HEK293 (cell line): ENCODE measurements at regions not wholly inside any gene's neighbourhood (a gene's known extent, or its start where the extent isn't known, plus 50 kb on each side); places are given as distances from the start of the nearest gene placed in this dataset.
A peak's percentile ranks its signal among the peaks of the same experiment; 100 is the strongest.

Source experiments
- CTCF ChIA-PET: fragments of 350-600 bp; formaldehyde crosslinking; extraction: SDS; loops from one replicate; lab custom pipeline; 2021; ENCODE audit warnings: antibody characterized with exemption; lab: Yijun Ruan, JAX
- POLR2A ChIA-PET: fragments of 300-600 bp; formaldehyde crosslinking; extraction: SDS; loops from one replicate; lab custom pipeline; 2020; ENCODE audit warnings: antibody characterized with exemption, inconsistent platforms; lab: Yijun Ruan, JAX
- H3K27ac ChIP-seq: fragments of 200-500 bp; sonication (Bioruptor generic); 2 replicates; pipeline ENCODE4 v1.5.1; 2014; ENCODE audit warnings: low read depth, low read length, control low read depth, inconsistent platforms; ENCODE audit errors: extremely low read depth
- H3K36me3 ChIP-seq, 2 experiments: fragments of 200-500 bp in 1 of 2; sonication (Bioruptor generic) in 1 of 2; 1 replicate in 1 of 2; 2 replicates in 1 of 2; pipeline ENCODE4 v1.5.1; 2014 to 2017; ENCODE audit warnings: inconsistent platforms in 2 of 2, low read length in 2 of 2; ENCODE audit not compliant: control insufficient read depth in 2 of 2, insufficient read depth in 1 of 2
- H3K4me1 ChIP-seq: fragments of 200-500 bp; sonication (Bioruptor generic); 2 replicates; pipeline ENCODE4 v1.5.1; 2014; ENCODE audit warnings: mild to moderate bottlenecking, low read length, inconsistent platforms; ENCODE audit not compliant: control insufficient read depth, insufficient read depth
- H3K4me3 ChIP-seq: 2 replicates; pipeline ENCODE4 v1.5.1; 2011; ENCODE audit warnings: low read depth, mild to moderate bottlenecking, control low read depth, low read length, moderate library complexity
- H3K9me3 ChIP-seq: fragments of 200-500 bp; sonication (Bioruptor generic); 2 replicates; pipeline ENCODE4 v1.5.1; 2014; ENCODE audit warnings: low read depth, low read length, inconsistent platforms; ENCODE audit not compliant: control insufficient read depth, insufficient read depth
- BCL6B ChIP-seq: fragments of 450-650 bp; formaldehyde crosslinking; IDR thresholded peaks from 2 replicates; pipeline ENCODE4 v1.5.1; 2017; ENCODE audit warnings: missing biosample characterization, missing genetic modification characterization
- KLF10 ChIP-seq: fragments of 450-650 bp; IDR thresholded peaks from 2 replicates; pipeline ENCODE4 v1.5.1; 2018; ENCODE audit warnings: missing biosample characterization, mild to moderate bottlenecking, missing genetic modification characterization
- PRDM1 ChIP-seq: fragments of 450-650 bp; formaldehyde crosslinking; IDR thresholded peaks from 2 replicates; pipeline ENCODE4; 2016; ENCODE audit warnings: missing biosample characterization, missing genetic modification characterization
- PRDM6 ChIP-seq: fragments of 450-650 bp; formaldehyde crosslinking; IDR thresholded peaks from 2 replicates; pipeline ENCODE4 v1.5.1; 2017; ENCODE audit warnings: missing biosample characterization, missing genetic modification characterization
- SCRT1 ChIP-seq: fragments of 450-650 bp; formaldehyde crosslinking; IDR thresholded peaks from 2 replicates; pipeline ENCODE4 v1.5.1; 2016; ENCODE audit warnings: missing biosample characterization, missing genetic modification characterization, borderline replicate concordance
- ZBTB17 ChIP-seq: fragments of 450-650 bp; formaldehyde crosslinking; IDR thresholded peaks from 2 replicates; pipeline ENCODE4 v1.5.1; 2016; ENCODE audit warnings: missing biosample characterization, missing genetic modification characterization
- ZBTB26 ChIP-seq: fragments of 450-650 bp; formaldehyde crosslinking; optimal IDR thresholded peaks from 2 replicates; pipeline ENCODE3; 2016; ENCODE audit warnings: missing biosample characterization, mild to moderate bottlenecking, missing genetic modification characterization
- ZBTB6 ChIP-seq: fragments of 450-650 bp; formaldehyde crosslinking; IDR thresholded peaks from 2 replicates; pipeline ENCODE4 v1.5.1; 2017; ENCODE audit warnings: missing biosample characterization, missing genetic modification characterization
- ZBTB7A ChIP-seq: fragments of 450-650 bp; formaldehyde crosslinking; IDR thresholded peaks from 2 replicates; pipeline ENCODE4 v1.5.1; 2016; ENCODE audit warnings: low read depth, missing biosample characterization, missing genetic modification characterization
- ZIC2 ChIP-seq: fragments of 450-650 bp; formaldehyde crosslinking; IDR thresholded peaks from 2 replicates; pipeline ENCODE4 v1.5.1; 2016; ENCODE audit warnings: missing biosample characterization, missing genetic modification characterization
- ZNF148 ChIP-seq: fragments of 450-650 bp; formaldehyde crosslinking; IDR thresholded peaks from 2 replicates; pipeline ENCODE4 v1.5.0; 2017; ENCODE audit warnings: missing biosample characterization, missing genetic modification characterization, borderline replicate concordance
- ZNF169 ChIP-seq: fragments of 450-650 bp; formaldehyde crosslinking; IDR thresholded peaks from 2 replicates; pipeline ENCODE4 v1.5.1; 2016; ENCODE audit warnings: missing biosample characterization, missing genetic modification characterization
- ZNF175 ChIP-seq: fragments of 450-650 bp; formaldehyde crosslinking; IDR thresholded peaks from 2 replicates; pipeline ENCODE4 v1.5.1; 2016; ENCODE audit warnings: missing biosample characterization, missing genetic modification characterization
- ZNF211 ChIP-seq: fragments of 450-650 bp; formaldehyde crosslinking; IDR thresholded peaks from 2 replicates; pipeline ENCODE4 v1.5.1; 2016; ENCODE audit warnings: low read depth, missing biosample characterization, missing genetic modification characterization
- ZNF223 ChIP-seq: fragments of 450-650 bp; formaldehyde crosslinking; IDR thresholded peaks from 2 replicates; pipeline ENCODE4 v1.5.1; 2016; ENCODE audit warnings: missing biosample characterization, missing genetic modification characterization
- ZNF324 ChIP-seq: fragments of 450-650 bp; formaldehyde crosslinking; IDR thresholded peaks from 2 replicates; pipeline ENCODE4 v1.5.1; 2016; ENCODE audit warnings: missing biosample characterization, missing genetic modification characterization
- ZNF510 ChIP-seq: fragments of 450-650 bp; formaldehyde crosslinking; IDR thresholded peaks from 2 replicates; pipeline ENCODE4 v1.5.1; 2018; ENCODE audit warnings: mild to moderate bottlenecking, missing genetic modification characterization, missing biosample characterization; ENCODE audit not compliant: insufficient replicate concordance
- ZNF549 ChIP-seq: fragments of 450-650 bp; IDR thresholded peaks from 2 replicates; pipeline ENCODE4 v1.5.1; 2018; ENCODE audit warnings: missing biosample characterization, missing genetic modification characterization, mild to moderate bottlenecking, inconsistent platforms, moderate library complexity
- ZNF560 ChIP-seq: fragments of 450-650 bp; formaldehyde crosslinking; IDR thresholded peaks from 2 replicates; pipeline ENCODE4 v1.5.1; 2017; ENCODE audit warnings: missing biosample characterization, missing genetic modification characterization, borderline replicate concordance
- ZNF571 ChIP-seq: fragments of 450-650 bp; formaldehyde crosslinking; IDR thresholded peaks from 2 replicates; pipeline ENCODE4 v1.5.0; 2017; ENCODE audit warnings: missing biosample characterization, missing genetic modification characterization
- ZNF580 ChIP-seq: fragments of 450-650 bp; formaldehyde crosslinking; IDR thresholded peaks from 2 replicates; pipeline ENCODE4 v1.5.1; 2016; ENCODE audit warnings: missing biosample characterization, missing genetic modification characterization
- ZNF596 ChIP-seq: fragments of 450-650 bp; IDR thresholded peaks from 2 replicates; pipeline ENCODE4 v1.5.0; 2018; ENCODE audit warnings: missing biosample characterization, mild to moderate bottlenecking, missing genetic modification characterization, moderate library complexity
- ZNF837 ChIP-seq: fragments of 450-650 bp; formaldehyde crosslinking; IDR thresholded peaks from 2 replicates; pipeline ENCODE4 v1.5.1; 2016; ENCODE audit warnings: missing biosample characterization, missing genetic modification characterization
- ZSCAN30 ChIP-seq: fragments of 450-650 bp; IDR thresholded peaks from 2 replicates; pipeline ENCODE4 v1.5.1; 2018; ENCODE audit warnings: missing biosample characterization, mild to moderate bottlenecking, missing genetic modification characterization, moderate library complexity

- H3K9me3 ChIP-seq, result no peaks in the 10 kb centered on the region
- CTCF ChIA-PET, result interaction anchor here (0.6 kb wide), 1 partner anchor 675 kb away, joined by 3 read pairs; no protein-coding TSS in a partner anchor
- H3K36me3 ChIP-seq, result no peaks in the 10 kb centered on the region
- POLR2A ChIA-PET, result no interaction called here
- H3K4me3 ChIP-seq, result no peak overlapping the region
- H3K4me1 ChIP-seq, result no peaks in the 10 kb centered on the region
- no peak for TF ChIP-seq SCRT1 (tag by site-specific recombination)
- TF ChIP-seq ZNF510 (tag by site-specific recombination), result no peak
- no peak for TF ChIP-seq PRDM1
- no peak for TF ChIP-seq ZNF549 (tag by site-specific recombination)
- TF ChIP-seq ZBTB17, result no peak
- no peak for TF ChIP-seq ZSCAN30 (tag by site-specific recombination)
- no peak for TF ChIP-seq ZNF223 (tag by site-specific recombination)
- TF ChIP-seq ZNF324, result no peak
- no peak for TF ChIP-seq ZNF175
- TF ChIP-seq ZBTB7A (tag by site-specific recombination), result no peak
- no peak for TF ChIP-seq ZNF560
- no peak for TF ChIP-seq ZNF580 (tag by site-specific recombination)
- TF ChIP-seq ZNF211 (tag by site-specific recombination), result no peak
- no peak for TF ChIP-seq BCL6B (tag by site-specific recombination)
- no peak for TF ChIP-seq PRDM6 (tag by site-specific recombination)
- TF ChIP-seq ZNF169 (tag by site-specific recombination), result no peak
- no peak for TF ChIP-seq KLF10 (tag by site-specific recombination)
- no peak for TF ChIP-seq ZNF148
- no peak for TF ChIP-seq ZIC2
- no peak for TF ChIP-seq ZNF837 (tag by site-specific recombination)
- TF ChIP-seq, all 188 proteins: peak for 0
- no peak overlapping the region for H3K27ac ChIP-seq
Observed at GRCh38 chr6:40170856-40171255, 236.6 kb upstream of the MOCS1 start.

GRCh38 chr6:40169878-40170277, 235.6 kb upstream of the MOCS1 start:
- Histone ChIP-seq H3K4me3 (no peak overlapping the region), H3K4me1 (no peaks in the 10 kb centered on the region)
- TF ChIP-seq ZIC2 (peak; percentile 68), ZNF560 (no peak), ZBTB6 (tag by site-specific recombination) (no peak), ZNF596 (tag by site-specific recombination) (no peak), ZNF571 (no peak), KLF10 (tag by site-specific recombination) (no peak), ZBTB26 (no peak)
- TF ChIP-seq, all 188 proteins: peak for 1
- POLR2A ChIA-PET, result no interaction called here
- H3K36me3 ChIP-seq, result no peaks in the 10 kb centered on the region
- H3K9me3 ChIP-seq, result no peaks in the 10 kb centered on the region
- CTCF ChIA-PET, result no interaction called here
- H3K27ac ChIP-seq, result no peak overlapping the region
